MCF 10A (cell line): ENCODE measurements at regions not wholly inside any gene's neighbourhood (a gene's known extent, or its start where the extent isn't known, plus 50 kb on each side); places are given as distances from the start of the nearest gene placed in this dataset.

Experiments
- BruUV-seq: library from RNA; stranded (reverse); fragments of 400-500 nt; replicated peaks from 2 replicates; lab custom pipeline; 2021; lab: Mats Ljungman, UMichigan
- CTCF ChIA-PET: fragments of 300-600 bp; sonication (Branson Sonifier 250); formaldehyde crosslinking; extraction: SDS; loops from one replicate; lab custom pipeline; 2021; ENCODE audit warnings: antibody characterized with exemption, inconsistent platforms; lab: Yijun Ruan, JAX
- POLR2A ChIA-PET: fragments of 300-600, 350-650 bp; sonication (Branson Sonifier 250); formaldehyde crosslinking; extraction: SDS; loops from one replicate; lab custom pipeline; 2020; ENCODE audit warnings: antibody characterized with exemption, inconsistent platforms; lab: Yijun Ruan, JAX
- DNase-seq: peaks from one replicate; pipeline ENCODE4 v3.0.0-alpha.2; 2018; ENCODE audit not compliant: unreplicated experiment
- H3K27ac Mint-ChIP-seq: one replicate; pipeline ENCODE4 v1.8.0; 2022; ENCODE audit warnings: mild to moderate bottlenecking, low read depth, mixed read lengths; ENCODE audit not compliant: unreplicated experiment
- H3K27me3 Mint-ChIP-seq: one replicate; pipeline ENCODE4 v1.8.0; 2022; ENCODE audit warnings: mixed read lengths; ENCODE audit not compliant: insufficient read depth, unreplicated experiment
- H3K36me3 Mint-ChIP-seq: one replicate; pipeline ENCODE4 v1.8.0; 2022; ENCODE audit warnings: mild to moderate bottlenecking, moderate library complexity, mixed read lengths; ENCODE audit not compliant: insufficient read depth, unreplicated experiment
- H3K4me1 Mint-ChIP-seq: one replicate; pipeline ENCODE4 v1.8.0; 2022; ENCODE audit warnings: mixed read lengths; ENCODE audit not compliant: insufficient read depth, unreplicated experiment
- H3K4me3 Mint-ChIP-seq: one replicate; pipeline ENCODE4 v1.8.0; 2022; ENCODE audit warnings: mild to moderate bottlenecking, moderate library complexity, mixed read lengths; ENCODE audit not compliant: unreplicated experiment
- H3K9me3 Mint-ChIP-seq: one replicate; pipeline ENCODE4 v1.8.0; 2022; ENCODE audit warnings: mixed read lengths; ENCODE audit not compliant: unreplicated experiment
- intact Hi-C: fragments of 100-400 bp; cut with micrococcal nuclease; formaldehyde crosslinking; loops from 2 replicates; pipeline ENCODE4 v1.14.1; 2022
- TF ChIP-seq, protein P1 (sequence below): fragments of 200-600 bp; IDR thresholded peaks from one replicate; pipeline ENCODE4 v1.8.0; 2022; ENCODE audit warnings: antibody characterized with exemption, mild to moderate bottlenecking; ENCODE audit not compliant: unreplicated experiment

DNA sequence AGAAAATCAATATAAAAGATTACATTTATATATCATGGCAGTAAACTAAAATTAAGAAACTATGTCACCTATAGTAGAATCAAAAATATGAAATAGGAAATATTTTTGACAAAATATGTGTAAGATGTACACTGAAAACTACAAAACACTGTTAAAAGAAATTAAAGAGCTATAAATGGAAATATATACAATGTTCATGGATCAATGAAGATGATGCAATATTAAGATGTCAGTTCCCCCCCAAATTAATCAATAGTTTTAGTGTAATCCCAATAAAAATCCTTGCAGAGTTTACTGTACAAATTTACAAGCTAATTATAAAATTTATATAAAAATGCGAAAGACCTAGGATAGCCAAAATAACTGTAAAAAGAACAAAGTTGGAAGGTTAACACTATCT, 173.0 kb upstream of the ADRA1B start:
- CTCF ChIA-PET: interaction anchor here (1.0 kb wide), 1 partner anchor 26 kb away, joined by 3 read pairs; no protein-coding TSS in a partner anchor
- Mint-ChIP-seq H3K4me1 (no peaks in the 10 kb centered on the region), H3K27me3 (no peaks in the 10 kb centered on the region), H3K9me3 (no peaks in the 10 kb centered on the region), H3K36me3 (no peaks in the 10 kb centered on the region), H3K27ac (no peak overlapping the region), H3K4me3 (no peak overlapping the region)
- BruUV-seq: no TSS peak
- no peak for DNase-seq
- TF ChIP-seq, protein P1, sequence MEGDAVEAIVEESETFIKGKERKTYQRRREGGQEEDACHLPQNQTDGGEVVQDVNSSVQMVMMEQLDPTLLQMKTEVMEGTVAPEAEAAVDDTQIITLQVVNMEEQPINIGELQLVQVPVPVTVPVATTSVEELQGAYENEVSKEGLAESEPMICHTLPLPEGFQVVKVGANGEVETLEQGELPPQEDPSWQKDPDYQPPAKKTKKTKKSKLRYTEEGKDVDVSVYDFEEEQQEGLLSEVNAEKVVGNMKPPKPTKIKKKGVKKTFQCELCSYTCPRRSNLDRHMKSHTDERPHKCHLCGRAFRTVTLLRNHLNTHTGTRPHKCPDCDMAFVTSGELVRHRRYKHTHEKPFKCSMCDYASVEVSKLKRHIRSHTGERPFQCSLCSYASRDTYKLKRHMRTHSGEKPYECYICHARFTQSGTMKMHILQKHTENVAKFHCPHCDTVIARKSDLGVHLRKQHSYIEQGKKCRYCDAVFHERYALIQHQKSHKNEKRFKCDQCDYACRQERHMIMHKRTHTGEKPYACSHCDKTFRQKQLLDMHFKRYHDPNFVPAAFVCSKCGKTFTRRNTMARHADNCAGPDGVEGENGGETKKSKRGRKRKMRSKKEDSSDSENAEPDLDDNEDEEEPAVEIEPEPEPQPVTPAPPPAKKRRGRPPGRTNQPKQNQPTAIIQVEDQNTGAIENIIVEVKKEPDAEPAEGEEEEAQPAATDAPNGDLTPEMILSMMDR: no peak
- intact Hi-C loops: no loop called here
- POLR2A ChIA-PET: interaction anchor here (1.3 kb wide), 1 partner anchor 77 kb away, joined by 3 read pairs; no protein-coding TSS in a partner anchor

DNA sequence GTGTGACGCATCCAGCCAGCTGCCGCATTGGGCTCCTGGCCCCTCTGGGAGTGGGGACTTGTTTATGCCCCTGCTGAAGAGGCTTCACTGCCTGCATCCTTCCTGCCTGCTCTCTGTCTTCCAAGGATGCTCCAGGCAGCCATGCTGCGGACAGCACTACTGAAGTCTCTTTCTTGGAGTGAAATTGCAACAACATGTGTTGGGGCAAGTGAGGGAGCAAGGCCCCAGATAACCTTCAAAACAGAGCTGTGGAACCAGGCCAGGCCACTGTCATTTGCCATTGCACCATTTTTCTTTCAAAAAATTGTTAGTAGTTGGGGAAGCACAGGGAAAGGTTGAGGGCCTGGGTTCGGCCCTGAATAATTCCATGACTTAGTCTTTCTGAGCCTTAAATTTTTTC, 169.6 kb upstream of the ADRA1B start:
- no peaks in the 10 kb centered on the region for H3K36me3 Mint-ChIP-seq
- intact Hi-C loops: no loop called here
- H3K27me3 Mint-ChIP-seq: no peaks in the 10 kb centered on the region
- no TSS peak for BruUV-seq
- H3K27ac Mint-ChIP-seq: no peak overlapping the region
- CTCF ChIA-PET: interaction anchor here (1.1 kb wide), 1 partner anchor 86 kb away, joined by 3 read pairs; no protein-coding TSS in a partner anchor
- no peaks in the 10 kb centered on the region for H3K9me3 Mint-ChIP-seq
- TF ChIP-seq, protein P1: no peak
- H3K4me1 Mint-ChIP-seq: no peaks in the 10 kb centered on the region
- POLR2A ChIA-PET: interaction anchor here (0.6 kb wide), 1 partner anchor 124 kb away, joined by 3 read pairs; no protein-coding TSS in a partner anchor
- no peak for DNase-seq
- no peak overlapping the region for H3K4me3 Mint-ChIP-seq

DNA sequence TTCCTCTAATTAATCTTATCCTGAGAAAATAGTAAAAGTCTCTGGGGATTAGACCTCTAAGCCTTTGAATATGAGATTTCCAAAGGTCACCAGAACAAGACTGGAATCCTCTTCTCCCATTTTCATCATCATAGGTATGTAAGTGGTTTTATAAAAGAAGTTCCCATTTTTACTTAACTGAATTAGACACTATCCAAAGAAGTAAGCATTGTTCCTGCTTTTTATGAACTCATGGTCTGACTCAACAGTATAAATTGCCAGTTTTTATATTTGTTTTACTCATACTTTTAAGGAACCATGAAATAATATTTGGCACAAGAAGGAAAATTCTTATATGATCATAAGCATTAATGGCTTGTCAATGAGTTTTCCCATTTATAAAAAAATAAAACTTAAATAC, 167.1 kb upstream of the ADRA1B start:
- Mint-ChIP-seq H3K27me3 (no peaks in the 10 kb centered on the region), H3K9me3 (no peaks in the 10 kb centered on the region), H3K4me1 (peaks cover 5% of the 10 kb centered on the region), H3K27ac (no peak overlapping the region), H3K36me3 (no peaks in the 10 kb centered on the region), H3K4me3 (no peak overlapping the region)
- ChIA-PET POLR2A (no interaction called here), CTCF (interaction anchor here (0.6 kb wide), 1 partner anchor 15 kb away, joined by 4 read pairs; no protein-coding TSS in a partner anchor)
- TF ChIP-seq, protein P1: no peak
- intact Hi-C loops: no loop called here
- DNase-seq: no peak
- BruUV-seq: no TSS peak

DNA sequence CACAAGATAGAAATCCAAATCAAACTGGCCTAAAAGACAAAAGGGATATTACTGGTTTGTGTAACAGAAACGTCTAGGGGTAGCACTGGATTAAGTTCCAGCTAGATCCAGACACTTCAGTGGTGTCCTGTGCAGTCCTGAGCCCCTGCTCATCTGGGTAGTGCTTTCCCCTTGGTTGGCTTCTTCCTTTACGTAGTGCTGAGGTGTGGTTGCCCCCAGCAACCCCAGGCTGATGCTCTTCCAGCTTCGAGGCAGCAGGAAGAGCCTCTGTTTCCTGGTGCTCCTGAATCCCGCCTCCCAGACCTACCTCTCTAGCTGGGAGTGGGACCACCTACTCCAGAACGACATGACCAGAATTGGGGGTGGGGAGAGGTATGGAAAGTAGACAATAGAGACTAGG, 166.1 kb upstream of the ADRA1B start:
- BruUV-seq: no TSS peak
- Mint-ChIP-seq H3K27ac (no peak overlapping the region), H3K4me1 (peaks cover 5% of the 10 kb centered on the region), H3K9me3 (no peaks in the 10 kb centered on the region), H3K36me3 (no peaks in the 10 kb centered on the region), H3K4me3 (no peak overlapping the region), H3K27me3 (no peaks in the 10 kb centered on the region)
- ChIA-PET POLR2A (no interaction called here), CTCF (interaction anchor here (0.7 kb wide), 1 partner anchor 309 kb away, joined by 4 read pairs; no protein-coding TSS in a partner anchor)
- TF ChIP-seq, protein P1: no peak
- DNase-seq: no peak
- intact Hi-C loops: no loop called here
